Central memory CD8-positive, alpha-beta T cell (primary cell): ENCODE measurements at regions not wholly inside any gene's neighbourhood (a gene's known extent, or its start where the extent isn't known, plus 50 kb on each side); places are given as distances from the start of the nearest gene placed in this dataset.

Source experiments
- ATAC-seq: fragments of 150-1000 bp; cut with Tn5 transposase; replicated peaks from 2 replicates; pipeline ENCODE4 v1.10.0; 2022; ENCODE audit warnings: mild to moderate bottlenecking, moderate FRiP score, moderate number of reproducible peaks; ENCODE audit not compliant: poor library complexity, severe bottlenecking; ENCODE audit errors: extremely low read depth
- DNase-seq, 2 donors: peaks; one replicate each; pipeline ENCODE4 v3.0.0; 2021; ENCODE audit warnings: low spot score in 2 of 2
- H3K27ac Mint-ChIP-seq: one replicate; pipeline ENCODE4 v1.8.0; 2022; ENCODE audit warnings: low read depth, mild to moderate bottlenecking, moderate library complexity, mixed read lengths
- H3K27me3 Mint-ChIP-seq: one replicate; pipeline ENCODE4 v1.8.0; 2022; ENCODE audit warnings: mixed read lengths
- H3K36me3 Mint-ChIP-seq: one replicate; pipeline ENCODE4 v1.8.0; 2022; ENCODE audit warnings: mild to moderate bottlenecking, moderate library complexity, mixed read lengths; ENCODE audit not compliant: insufficient read depth
- H3K4me1 Mint-ChIP-seq: one replicate; pipeline ENCODE4 v1.8.0; 2022; ENCODE audit warnings: mixed read lengths
- H3K4me3 Mint-ChIP-seq: one replicate; pipeline ENCODE4 v1.8.0; 2022; ENCODE audit warnings: mild to moderate bottlenecking, moderate library complexity, mixed read lengths
- H3K9me3 Mint-ChIP-seq: one replicate; pipeline ENCODE4 v1.8.0; 2022; ENCODE audit warnings: mixed read lengths

DNA sequence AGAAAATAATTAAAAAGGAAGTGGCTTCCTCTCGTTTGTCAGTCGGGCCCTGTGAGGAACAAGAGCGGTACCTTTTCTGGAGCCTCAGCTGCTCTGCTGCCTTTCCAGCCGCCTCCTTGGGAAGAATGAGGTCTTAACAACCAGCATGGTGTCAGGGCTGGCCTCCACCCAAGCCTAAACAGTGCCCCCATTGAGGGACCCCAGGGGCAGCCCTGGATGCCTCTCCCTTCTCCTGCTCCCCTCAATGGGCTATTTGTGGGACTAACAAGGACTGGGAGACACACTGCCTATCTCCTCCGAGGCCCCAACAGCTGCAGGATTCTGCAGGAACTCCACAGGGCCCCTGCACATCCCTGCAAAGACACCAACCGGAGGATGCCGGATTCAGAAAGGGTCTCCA, 155.4 kb upstream of the MAP3K1 start:
- Mint-ChIP-seq H3K27me3 (peaks cover 57% of the 10 kb centered on the region), H3K36me3 (no peaks in the 10 kb centered on the region), H3K9me3 (no peaks in the 10 kb centered on the region), H3K27ac (no peak overlapping the region), H3K4me1 (no peaks in the 10 kb centered on the region), H3K4me3 (no peak overlapping the region)
- DNase-seq: no peak
- no peak for ATAC-seq

GRCh38 chr5:56658972-56659371, 156.4 kb upstream of the MAP3K1 start:
- ATAC-seq (no peak), DNase-seq (no peak)
- Mint-ChIP-seq H3K27ac (no peak overlapping the region), H3K27me3 (peaks cover 62% of the 10 kb centered on the region), H3K4me1 (no peaks in the 10 kb centered on the region), H3K9me3 (no peaks in the 10 kb centered on the region), H3K4me3 (no peak overlapping the region), H3K36me3 (no peaks in the 10 kb centered on the region)

GRCh38 chr5:56656846-56657726, 158.3 kb upstream of the MAP3K1 start:
- ATAC-seq (no peak), DNase-seq (no peak)
- Mint-ChIP-seq H3K4me1 (no peaks in the 10 kb centered on the region), H3K4me3 (no peak overlapping the region), H3K36me3 (no peaks in the 10 kb centered on the region), H3K9me3 (no peaks in the 10 kb centered on the region), H3K27me3 (peaks cover 70% of the 10 kb centered on the region), H3K27ac (peak overlapping the region; percentile 19)

- Mint-ChIP-seq H3K27me3 (peaks cover 50% of the 10 kb centered on the region), H3K4me3 (no peak overlapping the region), H3K4me1 (no peaks in the 10 kb centered on the region), H3K9me3 (no peaks in the 10 kb centered on the region), H3K27ac (no peak overlapping the region), H3K36me3 (no peaks in the 10 kb centered on the region)
- DNase-seq (no peak), ATAC-seq (no peak)
Observed at GRCh38 chr5:56651893-56652292, 163.5 kb upstream of the MAP3K1 start.

- DNase-seq: no peak
- Mint-ChIP-seq H3K9me3 (no peaks in the 10 kb centered on the region), H3K4me1 (no peaks in the 10 kb centered on the region), H3K36me3 (no peaks in the 10 kb centered on the region), H3K27me3 (peaks cover 41% of the 10 kb centered on the region), H3K27ac (no peak overlapping the region), H3K4me3 (no peak overlapping the region)
- ATAC-seq: no peak
Observed at GRCh38 chr5:56650386-56650785, 165.0 kb upstream of the MAP3K1 start.

DNA sequence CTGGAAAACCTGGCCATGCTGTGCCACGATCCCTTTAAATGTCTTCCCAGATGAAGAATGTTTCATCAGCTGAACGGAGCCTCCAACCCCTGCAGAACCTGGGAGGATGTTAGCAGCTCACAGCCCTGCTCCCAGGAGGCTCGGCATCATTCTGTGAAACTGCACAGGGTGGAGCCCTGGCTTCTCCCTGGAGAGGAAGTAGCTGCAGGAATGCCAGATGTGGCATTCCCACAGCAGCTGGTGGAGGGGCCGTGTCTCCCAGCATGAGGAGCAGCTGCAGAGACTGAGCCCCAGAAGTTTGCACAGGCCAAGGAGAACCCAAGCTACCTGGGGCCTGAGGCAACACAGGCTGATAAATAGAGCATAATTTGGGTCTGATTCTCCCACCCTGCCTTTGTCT, 165.8 kb upstream of the MAP3K1 start:
- H3K4me3 Mint-ChIP-seq: no peak overlapping the region
- no peaks in the 10 kb centered on the region for H3K36me3 Mint-ChIP-seq
- no peak overlapping the region for H3K27ac Mint-ChIP-seq
- peaks cover 33% of the 10 kb centered on the region for H3K27me3 Mint-ChIP-seq
- no peak for ATAC-seq
- H3K4me1 Mint-ChIP-seq: no peaks in the 10 kb centered on the region
- DNase-seq: no peak
- no peaks in the 10 kb centered on the region for H3K9me3 Mint-ChIP-seq

- ATAC-seq: no peak
- no peak for DNase-seq
- no peak overlapping the region for H3K4me3 Mint-ChIP-seq
- no peaks in the 10 kb centered on the region for H3K9me3 Mint-ChIP-seq
- no peak overlapping the region for H3K27ac Mint-ChIP-seq
- H3K27me3 Mint-ChIP-seq: peaks cover 23% of the 10 kb centered on the region
- H3K36me3 Mint-ChIP-seq: no peaks in the 10 kb centered on the region
- no peaks in the 10 kb centered on the region for H3K4me1 Mint-ChIP-seq
Observed at GRCh38 chr5:56648460-56649034, 166.8 kb upstream of the MAP3K1 start.

- Mint-ChIP-seq H3K27ac (no peak overlapping the region), H3K4me1 (no peaks in the 10 kb centered on the region), H3K36me3 (no peaks in the 10 kb centered on the region), H3K4me3 (no peak overlapping the region), H3K9me3 (no peaks in the 10 kb centered on the region), H3K27me3 (peaks cover 19% of the 10 kb centered on the region)
- ATAC-seq: no peak
- DNase-seq: no peak
Observed at GRCh38 chr5:56647099-56647850, 168.1 kb upstream of the MAP3K1 start.

- Mint-ChIP-seq H3K9me3 (no peaks in the 10 kb centered on the region), H3K4me3 (no peak overlapping the region), H3K27ac (no peak overlapping the region), H3K27me3 (peaks cover 43% of the 10 kb centered on the region), H3K36me3 (no peaks in the 10 kb centered on the region), H3K4me1 (no peaks in the 10 kb centered on the region)
- DNase-seq: no peak
- ATAC-seq: no peak
Observed at GRCh38 chr5:56641635-56642260, 173.6 kb upstream of the MAP3K1 start.

- no peak overlapping the region for H3K27ac Mint-ChIP-seq
- no peaks in the 10 kb centered on the region for H3K9me3 Mint-ChIP-seq
- no peaks in the 10 kb centered on the region for H3K36me3 Mint-ChIP-seq
- no peak for ATAC-seq
- H3K4me1 Mint-ChIP-seq: no peaks in the 10 kb centered on the region
- DNase-seq: no peak
- no peak overlapping the region for H3K4me3 Mint-ChIP-seq
- peaks cover 48% of the 10 kb centered on the region for H3K27me3 Mint-ChIP-seq
Observed at GRCh38 chr5:56640763-56641406, 174.5 kb upstream of the MAP3K1 start.

- H3K9me3 Mint-ChIP-seq: no peaks in the 10 kb centered on the region
- H3K4me3 Mint-ChIP-seq: no peak overlapping the region
- DNase-seq: no peak
- H3K27ac Mint-ChIP-seq: no peak overlapping the region
- no peak for ATAC-seq
- no peaks in the 10 kb centered on the region for H3K4me1 Mint-ChIP-seq
- no peaks in the 10 kb centered on the region for H3K36me3 Mint-ChIP-seq
- peaks cover 48% of the 10 kb centered on the region for H3K27me3 Mint-ChIP-seq
Observed at GRCh38 chr5:56639476-56639875, 175.9 kb upstream of the MAP3K1 start.

DNA sequence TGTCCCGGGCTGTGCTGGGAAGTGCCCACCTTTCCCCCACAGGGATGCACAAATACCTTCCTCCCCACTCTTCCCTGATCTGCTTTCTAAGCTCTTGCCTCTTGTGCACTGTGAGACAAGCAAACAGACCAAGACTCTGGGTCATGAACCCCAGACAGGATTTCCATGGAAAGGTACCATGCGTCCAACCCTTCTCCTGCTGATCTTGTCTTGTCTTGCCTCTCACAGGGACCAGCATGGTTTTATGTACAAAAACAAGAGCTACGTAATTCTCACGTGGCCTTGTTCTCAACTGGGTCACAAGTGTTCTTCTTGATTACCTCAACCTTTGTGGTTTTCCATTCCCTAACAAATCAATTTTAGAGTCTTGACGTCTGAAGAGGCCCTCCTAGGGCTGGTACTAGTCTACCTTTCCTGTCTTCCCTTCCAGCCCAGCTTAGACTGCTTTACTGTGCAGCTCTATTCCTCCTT, 176.5 kb upstream of the MAP3K1 start:
- H3K27ac Mint-ChIP-seq: no peak overlapping the region
- H3K4me1 Mint-ChIP-seq: no peaks in the 10 kb centered on the region
- ATAC-seq (no peak), DNase-seq (no peak)
- peaks cover 48% of the 10 kb centered on the region for H3K27me3 Mint-ChIP-seq
- no peaks in the 10 kb centered on the region for H3K9me3 Mint-ChIP-seq
- H3K36me3 Mint-ChIP-seq: no peaks in the 10 kb centered on the region
- no peak overlapping the region for H3K4me3 Mint-ChIP-seq
